ENCODE measurements at regions not wholly inside any gene's neighbourhood (a gene's known extent, or its start where the extent isn't known, plus 50 kb on each side); places are given as distances from the start of the nearest gene placed in this dataset.

- no peak overlapping the region for H3K27ac Mint-ChIP-seq (ENCODE audit: low read depth)
- ATAC-seq (replicated peaks; ENCODE audit: extremely low read depth, poor library complexity, severe bottlenecking) = no peak
- peaks cover 27% of the 10 kb centered on the region for H3K9me3 Mint-ChIP-seq
- H3K27me3 Mint-ChIP-seq = no peaks in the 10 kb centered on the region
- no peak overlapping the region for H3K4me3 Mint-ChIP-seq
- no peaks in the 10 kb centered on the region for H3K4me1 Mint-ChIP-seq
- peaks cover 2% of the 10 kb centered on the region for H3K36me3 Mint-ChIP-seq (ENCODE audit: insufficient read depth)
- no peak for DNase-seq (ENCODE audit: low spot score in 2 of 2)
Measured at GRCh38 chr7:32126843-32127242, 56.6 kb upstream of the PDE1C start.
